Endothelial cell of umbilical vein (primary cell): ENCODE measurements at regions not wholly inside any gene's neighbourhood (a gene's known extent, or its start where the extent isn't known, plus 50 kb on each side); places are given as distances from the start of the nearest gene placed in this dataset.

Experiments
- BruUV-seq: library from RNA; stranded (reverse); fragments of 400-500 nt; replicated peaks from 2 replicates; lab custom pipeline; 2021; lab: Mats Ljungman, UMichigan
- CTCF ChIA-PET: fragments of 300-600, 350-600 bp; sonication (Branson Sonifier 250); formaldehyde crosslinking; loops from one replicate; lab custom pipeline; 2021; ENCODE audit warnings: antibody characterized with exemption, inconsistent platforms; lab: Charles Lee
- POLR2A ChIA-PET: fragments of 300-600, 350-600 bp; sonication (Branson Sonifier 250); formaldehyde crosslinking; loops from one replicate; lab custom pipeline; 2021; ENCODE audit warnings: antibody characterized with exemption, inconsistent platforms; lab: Charles Lee
- DNase-seq: peaks from one replicate; pipeline ENCODE4 v3.0.0-alpha.2; 2011; ENCODE audit warnings: low read depth, low spot score
- FAIRE-seq: peaks from 2 replicates; lab custom pipeline; 2011; peaks lifted over from hg19 to GRCh38; lab: Jason Lieb, UNC
- H2AFZ ChIP-seq: 2 replicates; pipeline ENCODE4 v1.6.0; 2012; ENCODE audit warnings: low read depth, low read length, control low read depth, inconsistent platforms
- H3K27ac ChIP-seq: 2 replicates; pipeline ENCODE4 v1.5.1; 2011; ENCODE audit warnings: low read depth, mild to moderate bottlenecking, control low read depth, low read length, moderate library complexity; ENCODE audit not compliant: insufficient read depth
- H3K27me3 ChIP-seq, 2 experiments: 2 replicates each; pipeline versions ENCODE4 v1.6.0 to v1.6.1; 2011; ENCODE audit warnings: low read length in 2 of 2, mixed read lengths in 1 of 2; ENCODE audit not compliant: control insufficient read depth in 2 of 2, insufficient read depth in 2 of 2
- H3K36me3 ChIP-seq, 2 experiments: 2 replicates in 1 of 2; 3 replicates in 1 of 2; pipeline ENCODE4 v1.5.1; 2011; ENCODE audit warnings: low read length in 2 of 2, mild to moderate bottlenecking in 1 of 2, moderate library complexity in 1 of 2; ENCODE audit not compliant: control insufficient read depth in 2 of 2, insufficient read depth in 2 of 2; ENCODE audit errors: extremely low read depth in 1 of 2
- H3K4me1 ChIP-seq: 3 replicates; pipeline ENCODE4 v1.5.1; 2011; ENCODE audit warnings: mild to moderate bottlenecking, low read length; ENCODE audit not compliant: control insufficient read depth, insufficient read depth; ENCODE audit errors: extremely low read depth
- H3K4me2 ChIP-seq: 2 replicates; pipeline ENCODE4 v1.6.1; 2011; ENCODE audit warnings: low read length, control low read depth, mixed read lengths; ENCODE audit not compliant: insufficient read depth
- H3K4me3 ChIP-seq, 3 experiments: fragments of 200-600 bp in 1 of 3; sonication (generic), shearing (Covaris generic) in 1 of 3; replicated peaks in 1 of 3; 2 replicates each; pipeline ENCODE4 v1.5.1; 2011 to 2016; ENCODE audit warnings: control low read depth in 3 of 3, low read length in 3 of 3, mild to moderate bottlenecking in 2 of 3, inconsistent platforms in 1 of 3, low read depth in 1 of 3, moderate library complexity in 1 of 3; ENCODE audit not compliant: insufficient read depth in 1 of 3
- H3K79me2 ChIP-seq: 2 replicates; pipeline ENCODE4 v1.6.0; 2012; ENCODE audit warnings: low read length, inconsistent platforms; ENCODE audit not compliant: control insufficient read depth, insufficient read depth
- H3K9ac ChIP-seq: replicated peaks from 2 replicates; pipeline ENCODE3; 2011; ENCODE audit warnings: low read length, control low read depth; ENCODE audit not compliant: insufficient read depth; ENCODE audit errors: extremely low read depth
- H3K9me1 ChIP-seq: replicated peaks from 3 replicates; pipeline ENCODE4 v1.6.0; 2011; ENCODE audit warnings: mild to moderate bottlenecking, low read length; ENCODE audit not compliant: control insufficient read depth, insufficient read depth; ENCODE audit errors: extremely low read depth
- H3K9me3 ChIP-seq: replicated peaks from 2 replicates; pipeline ENCODE4 v1.5.1; 2012; ENCODE audit warnings: low read length, inconsistent platforms; ENCODE audit not compliant: control insufficient read depth, insufficient read depth
- H4K20me1 ChIP-seq: replicated peaks from 2 replicates; pipeline ENCODE3; 2011; ENCODE audit warnings: mild to moderate bottlenecking, low read length; ENCODE audit not compliant: control insufficient read depth, insufficient read depth; ENCODE audit errors: extremely low read depth
- CTCF ChIP-seq, 2 donors: IDR thresholded peaks; 1 replicate in 1 of 2; 2 replicates in 1 of 2; pipeline ENCODE4 v1.5.1; 2011; ENCODE audit warnings: low read length in 2 of 2, mild to moderate bottlenecking in 2 of 2, moderate library complexity in 2 of 2, control low read depth in 1 of 2, inconsistent platforms in 1 of 2, low read depth in 1 of 2; ENCODE audit not compliant: insufficient read depth in 1 of 2; ENCODE audit errors: extremely low read depth in 1 of 2
- EZH2 ChIP-seq: IDR thresholded peaks from 2 replicates; pipeline ENCODE4 v1.6.1; 2012; ENCODE audit warnings: borderline replicate concordance, low read depth, mild to moderate bottlenecking, moderate library complexity, low read length, inconsistent platforms; ENCODE audit not compliant: severe bottlenecking
- FOS ChIP-seq: IDR thresholded peaks from 2 replicates; pipeline ENCODE4 v1.6.1; 2011; ENCODE audit warnings: mild to moderate bottlenecking, low read length, moderate library complexity, borderline replicate concordance; ENCODE audit not compliant: insufficient read depth
- GATA2 ChIP-seq: IDR thresholded peaks from 2 replicates; pipeline ENCODE4 v1.7.0; 2011; ENCODE audit warnings: low read depth, mild to moderate bottlenecking, moderate library complexity, mixed read lengths, low read length; ENCODE audit not compliant: insufficient read length, insufficient read depth
- JUN ChIP-seq: IDR thresholded peaks from 2 replicates; pipeline ENCODE4 v1.6.1; 2011; ENCODE audit warnings: borderline replicate concordance, low read depth; ENCODE audit not compliant: insufficient read length, insufficient read depth
- MYC ChIP-seq: IDR thresholded peaks from one replicate; pipeline ENCODE4 v1.6.1; 2011; ENCODE audit warnings: mild to moderate bottlenecking, low read depth, low read length
- POLR2A ChIP-seq: IDR thresholded peaks from 2 replicates; pipeline ENCODE4 v1.6.1; 2012; ENCODE audit warnings: low read depth, mild to moderate bottlenecking, control low read depth, low read length
- POLR2AphosphoS5 ChIP-seq: IDR thresholded peaks from 2 replicates; pipeline ENCODE4 v1.6.1; 2012; ENCODE audit warnings: low read depth, mild to moderate bottlenecking, control low read depth, low read length, moderate library complexity; ENCODE audit not compliant: insufficient read depth
- dilution Hi-C: fragments of 300-500 bp; cut with MboI; formaldehyde crosslinking; loops from one replicate; pipeline ENCODE4 v1.15.0; 2019; ENCODE audit warnings: low sequenced_read_pairs; ENCODE audit not compliant: extremely low pct_ligation_motif_present
- intact Hi-C: fragments of 100-400 bp; cut with micrococcal nuclease; formaldehyde crosslinking; loops from one replicate; pipeline ENCODE4 v1.10.0; 2022
- TF ChIP-seq, protein P1 (sequence below): IDR thresholded peaks from 2 replicates; pipeline ENCODE4 v1.6.1; 2011; ENCODE audit not compliant: insufficient read depth, insufficient read length

- no peak overlapping the region for H3K9ac ChIP-seq
- H3K9me3 ChIP-seq: no peaks in the 10 kb centered on the region
- H3K27ac ChIP-seq: no peak overlapping the region
- no peak for DNase-seq
- no peak overlapping the region for H3K4me2 ChIP-seq
- H3K9me1 ChIP-seq: no peaks in the 10 kb centered on the region
- TF ChIP-seq POLR2A: no peak
- no peak for TF ChIP-seq POLR2AphosphoS5
- TF ChIP-seq FOS: no peak
- TF ChIP-seq CTCF (IDR thresholded peaks at IDR 0.05; ENCODE audit: extremely low read depth in 1 of 2, insufficient read depth in 1 of 2, low read depth in 1 of 2, low read length in 2 of 2): no peak
- TF ChIP-seq, protein P1, sequence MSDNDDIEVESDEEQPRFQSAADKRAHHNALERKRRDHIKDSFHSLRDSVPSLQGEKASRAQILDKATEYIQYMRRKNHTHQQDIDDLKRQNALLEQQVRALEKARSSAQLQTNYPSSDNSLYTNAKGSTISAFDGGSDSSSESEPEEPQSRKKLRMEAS: no peak
- no peak for TF ChIP-seq JUN
- no peak for TF ChIP-seq EZH2
- no peak for TF ChIP-seq MYC
- TF ChIP-seq GATA2: no peak
- H3K27me3 ChIP-seq: no peaks in the 10 kb centered on the region
- H3K4me3 ChIP-seq: no peak overlapping the region
- no peaks in the 10 kb centered on the region for H4K20me1 ChIP-seq
- ChIA-PET CTCF (no interaction called here), POLR2A (no interaction called here)
- no TSS peak for BruUV-seq
- FAIRE-seq: no peak
- dilution Hi-C loops: no loop called here
- no peaks in the 10 kb centered on the region for H3K36me3 ChIP-seq
- H3K79me2 ChIP-seq: no peaks in the 10 kb centered on the region
- no peaks in the 10 kb centered on the region for H3K4me1 ChIP-seq
- no peak overlapping the region for H2AFZ ChIP-seq
- intact Hi-C loops: no loop called here
These were observed 225.0 kb downstream of the KCNC2 start for GRCh38 chr12:74984631-74985030.
